ENCODE measurements at regions not wholly inside any gene's neighbourhood (a gene's known extent, or its start where the extent isn't known, plus 50 kb on each side); places are given as distances from the start of the nearest gene placed in this dataset.
"Not testable (repeated sequence)": the region's sequence is repeated elsewhere in the genome, so short reads cannot be mapped to it uniquely, and the experiment has no call there.

GRCh38 chr9:134546746-134547145, 94.9 kb upstream of the COL5A1 start:
- DNase-seq (ENCODE audit: low read depth), result no peak

- DNase-seq (ENCODE audit: low read depth), result no peak
Observed at GRCh38 chr9:134547161-134548100, 94.2 kb upstream of the COL5A1 start.

GRCh38 chr9:134548185-134548584, 93.4 kb upstream of the COL5A1 start:
- DNase-seq (ENCODE audit: low read depth), result no peak

- DNase-seq (ENCODE audit: low read depth), result no peak
Observed at GRCh38 chr9:134548618-134549017, 93.0 kb upstream of the COL5A1 start.

- DNase-seq (ENCODE audit: low read depth), result no peak
Observed at GRCh38 chr9:134549336-134549735, 92.3 kb upstream of the COL5A1 start.

- DNase-seq (ENCODE audit: low read depth), result not testable (repeated sequence)
Observed at GRCh38 chr9:134550081-134550480, 91.5 kb upstream of the COL5A1 start.

GRCh38 chr9:134550584-134550983, 91.0 kb upstream of the COL5A1 start:
- no peak for DNase-seq (ENCODE audit: low read depth)

GRCh38 chr9:134551176-134551575, 90.4 kb upstream of the COL5A1 start:
- DNase-seq (ENCODE audit: low read depth), result no peak

- DNase-seq (ENCODE audit: low read depth), result peak; percentile 99
Observed at GRCh38 chr9:134551644-134552348, 89.8 kb upstream of the COL5A1 start.

- DNase-seq (ENCODE audit: low read depth), result no peak
Observed at GRCh38 chr9:134552349-134552990, 89.1 kb upstream of the COL5A1 start.

- DNase-seq (ENCODE audit: low read depth), result no peak
Observed at GRCh38 chr9:134553061-134553891, 88.3 kb upstream of the COL5A1 start.

GRCh38 chr9:134553996-134554372, 87.6 kb upstream of the COL5A1 start:
- no peak for DNase-seq (ENCODE audit: low read depth)

GRCh38 chr9:134554373-134555093, 87.1 kb upstream of the COL5A1 start:
- peak; percentile 43 for DNase-seq (ENCODE audit: low read depth)

GRCh38 chr9:134555094-134555650, 86.4 kb upstream of the COL5A1 start:
- DNase-seq (ENCODE audit: low read depth), result peak; percentile 80

- DNase-seq (ENCODE audit: low read depth), result no peak
Observed at GRCh38 chr9:134556531-134557068, 85.0 kb upstream of the COL5A1 start.

- no peak for DNase-seq (ENCODE audit: low read depth)
Observed at GRCh38 chr9:134557331-134557730, 84.3 kb upstream of the COL5A1 start.

GRCh38 chr9:134558124-134558905, 83.3 kb upstream of the COL5A1 start:
- no peak for DNase-seq (ENCODE audit: low read depth)

- no peak for DNase-seq (ENCODE audit: low read depth)
Observed at GRCh38 chr9:134559013-134559412, 82.6 kb upstream of the COL5A1 start.

GRCh38 chr9:134560206-134560605, 81.4 kb upstream of the COL5A1 start:
- no peak for DNase-seq (ENCODE audit: low read depth)

- no peak for DNase-seq (ENCODE audit: low read depth)
Observed at GRCh38 chr9:134560654-134561053, 80.9 kb upstream of the COL5A1 start.
